Gastrocnemius medialis (tissue), 4 donors: ENCODE measurements at regions not wholly inside any gene's neighbourhood (a gene's known extent, or its start where the extent isn't known, plus 50 kb on each side); places are given as distances from the start of the nearest gene placed in this dataset.
"Not testable (repeated sequence)": the region's sequence is repeated elsewhere in the genome, so short reads cannot be mapped to it uniquely, and the experiment has no call there.

ENCODE experiments used
- ATAC-seq, 2 donors: fragments of 150-250 bp; one replicate each; pipeline ENCODE4 v1.9.1; 2016
- DNase-seq, 2 donors: peaks; one replicate each; pipeline ENCODE4 v3.0.0-alpha.2; 2019
- H3K27ac ChIP-seq, 4 donors: fragments of 200-600 bp; sonication (generic); 1 replicate in 1 of 4; 2 replicates in 3 of 4; pipeline ENCODE4 v1.5.1; 2016 to 2018; ENCODE audit warnings: mild to moderate bottlenecking in 2 of 4, moderate library complexity in 1 of 4
- H3K27me3 ChIP-seq, 3 donors: fragments of 200-600 bp; sonication (generic) in 2 of 3; 1 replicate in 1 of 3; 2 replicates in 2 of 3; pipeline versions ENCODE4 v1.5.1 to v1.6.0; 2016 to 2019; ENCODE audit warnings: mild to moderate bottlenecking in 1 of 3, moderate library complexity in 1 of 3
- H3K36me3 ChIP-seq, 2 donors: fragments of 200-600 bp; sonication (generic) in 1 of 2; one replicate each; pipeline ENCODE4 v1.5.1; 2017 to 2018
- H3K4me1 ChIP-seq, 2 donors: fragments of 200-600 bp; sonication (generic) in 1 of 2; one replicate each; pipeline ENCODE4 v1.5.1; 2016 to 2017; ENCODE audit warnings: mild to moderate bottlenecking in 2 of 2
- H3K4me3 ChIP-seq, 4 donors: fragments of 200-600 bp; sonication (generic) in 3 of 4; 1 replicate in 1 of 4; 2 replicates in 3 of 4; pipeline ENCODE4 v1.5.1; 2016 to 2019; ENCODE audit warnings: mild to moderate bottlenecking in 2 of 4
- H3K9me3 ChIP-seq, 3 donors: fragments of 200-600 bp; sonication (generic) in 2 of 3; 1 replicate in 1 of 3; 2 replicates in 2 of 3; pipeline ENCODE4 v1.5.1; 2016 to 2019
- POLR2A ChIP-seq, 2 donors: fragments of 450-650 bp; IDR thresholded peaks; one replicate each; pipeline ENCODE4 v1.6.1; 2017; ENCODE audit warnings: antibody characterized with exemption in 2 of 2, mild to moderate bottlenecking in 2 of 2, moderate library complexity in 2 of 2
- in situ Hi-C, 4 donors: fragments of 200-750 bp; cut with MboI; loops; one replicate each; pipeline versions ENCODE4 v1.15.0 to v1.8.0; 2017; ENCODE audit warnings: low sequenced_read_pairs in 4 of 4
- intact Hi-C: fragments of 100-400 bp; cut with DNase I; formaldehyde crosslinking; loops from one replicate; pipeline ENCODE4 v1.15.1; 2023; ENCODE audit warnings: low total_unique reads
- TF ChIP-seq, protein P1 (sequence below), 5 experiments: fragments of 450-650 bp in 3 of 5; fragments of 200-600 bp in 2 of 5; sonication (generic) in 2 of 5; IDR thresholded peaks in 4 of 5; conservative IDR thresholded peaks in 1 of 5; 1 replicate in 4 of 5; 2 replicates in 1 of 5; pipeline ENCODE4 v1.5.1; 2016 to 2019; ENCODE audit warnings: antibody characterized with exemption in 5 of 5, mild to moderate bottlenecking in 3 of 5, moderate library complexity in 3 of 5

DNA sequence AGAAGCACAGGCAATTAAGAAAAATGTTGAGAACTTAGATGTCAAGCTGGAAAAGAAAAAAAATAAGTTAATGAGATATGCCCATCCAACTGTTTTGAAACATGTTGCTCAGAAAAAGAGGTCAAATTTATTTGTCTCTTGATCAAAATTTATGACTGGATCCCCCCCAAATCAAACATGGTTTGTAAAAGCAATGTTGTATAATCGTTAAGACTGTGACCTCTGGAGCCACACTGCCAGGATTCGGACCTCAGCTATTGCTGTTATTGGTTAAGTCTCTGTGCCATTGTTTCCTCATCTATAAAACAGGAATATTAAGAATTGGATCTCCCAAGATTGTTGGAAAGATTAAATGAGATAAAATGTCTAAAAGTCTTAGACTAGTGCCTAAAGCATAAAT lies 51.9 kb upstream of the LRRK2 start:
- H3K4me1 ChIP-seq, result no peaks in the 10 kb centered on the region
- in situ Hi-C loops (no loop called here), intact Hi-C loops (no loop called here)
- no peaks in the 10 kb centered on the region for H3K36me3 ChIP-seq
- DNase-seq (no peak), ATAC-seq (no peak)
- H3K27me3 ChIP-seq, result no peaks in the 10 kb centered on the region
- no peaks in the 10 kb centered on the region for H3K9me3 ChIP-seq
- H3K4me3 ChIP-seq, result no peak overlapping the region
- H3K27ac ChIP-seq, result no peak overlapping the region
- no peak for TF ChIP-seq POLR2A (IDR thresholded peaks at IDR 0.05)
- TF ChIP-seq, protein P1, sequence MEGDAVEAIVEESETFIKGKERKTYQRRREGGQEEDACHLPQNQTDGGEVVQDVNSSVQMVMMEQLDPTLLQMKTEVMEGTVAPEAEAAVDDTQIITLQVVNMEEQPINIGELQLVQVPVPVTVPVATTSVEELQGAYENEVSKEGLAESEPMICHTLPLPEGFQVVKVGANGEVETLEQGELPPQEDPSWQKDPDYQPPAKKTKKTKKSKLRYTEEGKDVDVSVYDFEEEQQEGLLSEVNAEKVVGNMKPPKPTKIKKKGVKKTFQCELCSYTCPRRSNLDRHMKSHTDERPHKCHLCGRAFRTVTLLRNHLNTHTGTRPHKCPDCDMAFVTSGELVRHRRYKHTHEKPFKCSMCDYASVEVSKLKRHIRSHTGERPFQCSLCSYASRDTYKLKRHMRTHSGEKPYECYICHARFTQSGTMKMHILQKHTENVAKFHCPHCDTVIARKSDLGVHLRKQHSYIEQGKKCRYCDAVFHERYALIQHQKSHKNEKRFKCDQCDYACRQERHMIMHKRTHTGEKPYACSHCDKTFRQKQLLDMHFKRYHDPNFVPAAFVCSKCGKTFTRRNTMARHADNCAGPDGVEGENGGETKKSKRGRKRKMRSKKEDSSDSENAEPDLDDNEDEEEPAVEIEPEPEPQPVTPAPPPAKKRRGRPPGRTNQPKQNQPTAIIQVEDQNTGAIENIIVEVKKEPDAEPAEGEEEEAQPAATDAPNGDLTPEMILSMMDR (IDR thresholded peaks at IDR 0.05 in 4 of 5, conservative IDR thresholded peaks at IDR 0.05 in 1 of 5), result no peak

DNA sequence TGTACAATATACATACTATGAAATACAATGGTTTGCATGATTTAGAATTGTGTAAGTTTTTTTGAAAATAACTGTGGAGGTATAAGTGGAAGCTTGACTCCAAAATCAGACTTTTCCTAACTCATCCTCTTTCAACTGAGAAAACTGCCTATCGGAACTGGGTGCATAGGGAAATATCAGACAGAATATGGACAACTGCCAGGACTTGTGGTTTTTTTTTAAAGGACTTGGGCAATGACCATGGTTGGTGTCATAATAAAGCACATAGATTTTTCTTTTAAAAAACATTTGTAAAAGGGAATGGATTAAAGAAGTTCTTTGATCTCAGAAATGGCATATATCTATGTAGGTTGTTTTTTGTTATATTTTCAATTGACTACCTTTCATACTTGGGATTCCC lies 53.3 kb upstream of the LRRK2 start:
- no peak overlapping the region for H3K27ac ChIP-seq
- H3K9me3 ChIP-seq, result no peaks in the 10 kb centered on the region
- H3K27me3 ChIP-seq, result no peaks in the 10 kb centered on the region
- in situ Hi-C loops (no loop called here), intact Hi-C loops (no loop called here)
- DNase-seq (no peak), ATAC-seq (no peak)
- no peak overlapping the region for H3K4me3 ChIP-seq
- no peaks in the 10 kb centered on the region for H3K36me3 ChIP-seq
- H3K4me1 ChIP-seq, result no peaks in the 10 kb centered on the region
- TF ChIP-seq, protein P1 (IDR thresholded peaks at IDR 0.05 in 4 of 5, conservative IDR thresholded peaks at IDR 0.05 in 1 of 5), result no peak
- no peak for TF ChIP-seq POLR2A (IDR thresholded peaks at IDR 0.05)

DNA sequence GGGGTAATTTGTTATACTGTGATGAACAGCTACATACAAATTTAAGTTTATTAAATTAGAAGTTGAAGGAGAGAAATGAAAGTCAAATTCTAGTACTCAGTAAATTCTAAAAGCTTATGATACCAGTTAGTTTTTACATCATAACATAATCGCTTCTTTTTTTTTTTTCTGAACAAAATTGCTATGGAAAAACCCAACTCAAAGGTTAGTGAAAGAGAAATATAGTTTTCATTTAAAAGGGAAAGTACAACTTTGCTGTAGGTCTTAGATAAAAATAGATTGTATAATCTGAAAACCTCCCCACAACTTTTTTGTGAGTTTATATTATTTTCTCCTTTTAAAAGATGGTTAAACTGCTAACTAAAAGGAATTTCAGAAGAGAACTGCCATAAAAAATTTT lies 53.7 kb upstream of the LRRK2 start:
- H3K27ac ChIP-seq, result no peak overlapping the region
- DNase-seq, result no peak
- no peak for TF ChIP-seq POLR2A (IDR thresholded peaks at IDR 0.05)
- TF ChIP-seq, protein P1 (IDR thresholded peaks at IDR 0.05 in 4 of 5, conservative IDR thresholded peaks at IDR 0.05 in 1 of 5), result no peak
- no peaks in the 10 kb centered on the region for H3K27me3 ChIP-seq
- no peaks in the 10 kb centered on the region for H3K9me3 ChIP-seq
- no peaks in the 10 kb centered on the region for H3K4me1 ChIP-seq
- no peak for ATAC-seq
- intact Hi-C loops, result no loop called here
- H3K36me3 ChIP-seq, result no peaks in the 10 kb centered on the region
- H3K4me3 ChIP-seq, result no peak overlapping the region
- in situ Hi-C loops, result no loop called here

DNA sequence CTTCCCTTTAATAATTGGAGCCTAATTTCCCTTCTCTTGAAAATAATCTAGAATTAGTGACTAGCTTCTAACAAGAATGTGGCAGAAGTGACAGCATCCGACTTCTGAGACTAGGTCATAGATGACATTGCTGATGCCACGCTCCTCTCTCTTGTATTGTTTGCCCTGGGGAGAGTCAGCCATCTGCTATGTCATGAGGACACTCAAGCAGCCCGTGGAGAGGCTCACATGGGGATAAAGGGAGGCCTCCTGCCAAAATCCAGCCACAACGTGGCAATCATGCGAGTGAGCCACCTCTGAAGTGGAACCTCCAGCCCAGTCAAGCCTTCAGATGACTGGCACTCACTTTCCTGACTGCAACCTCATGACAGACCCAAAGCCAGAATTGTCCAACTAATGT lies 54.2 kb upstream of the LRRK2 start:
- Histone ChIP-seq H3K27ac (no peak overlapping the region), H3K4me3 (no peak overlapping the region), H3K9me3 (no peaks in the 10 kb centered on the region), H3K27me3 (no peaks in the 10 kb centered on the region), H3K4me1 (no peaks in the 10 kb centered on the region), H3K36me3 (no peaks in the 10 kb centered on the region)
- intact Hi-C loops, result no loop called here
- TF ChIP-seq, protein P1 (IDR thresholded peaks at IDR 0.05 in 4 of 5, conservative IDR thresholded peaks at IDR 0.05 in 1 of 5), result no peak
- no peak for TF ChIP-seq POLR2A (IDR thresholded peaks at IDR 0.05)
- DNase-seq (no peak), ATAC-seq (no peak)
- in situ Hi-C loops, result no loop called here

DNA sequence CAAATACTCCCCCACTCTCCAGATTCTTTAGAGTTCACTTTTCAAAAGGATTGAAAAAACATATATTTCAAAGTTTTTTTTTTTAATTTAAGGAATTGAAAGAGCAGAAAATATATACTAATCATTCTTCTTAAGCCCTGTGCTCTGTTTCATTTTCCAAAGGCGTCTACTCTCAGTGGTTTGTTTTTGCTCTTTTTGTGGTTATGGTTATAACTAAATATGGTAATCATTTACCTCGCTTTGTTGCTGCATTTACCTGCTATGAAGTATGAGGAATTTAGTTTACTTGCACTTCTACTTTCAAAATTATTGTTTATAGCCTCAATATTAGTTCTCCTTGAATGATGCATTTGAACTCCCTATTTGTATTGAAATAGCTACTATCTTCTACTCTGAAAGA lies 55.9 kb upstream of the LRRK2 start:
- intact Hi-C loops, result no loop called here
- H3K27me3 ChIP-seq, result no peaks in the 10 kb centered on the region
- in situ Hi-C loops, result no loop called here
- no peak for ATAC-seq
- no peaks in the 10 kb centered on the region for H3K9me3 ChIP-seq
- no peak for TF ChIP-seq POLR2A (IDR thresholded peaks at IDR 0.05)
- TF ChIP-seq, protein P1 (IDR thresholded peaks at IDR 0.05 in 4 of 5, conservative IDR thresholded peaks at IDR 0.05 in 1 of 5), result no peak
- no peaks in the 10 kb centered on the region for H3K4me1 ChIP-seq
- H3K4me3 ChIP-seq, result no peak overlapping the region
- H3K27ac ChIP-seq, result no peak overlapping the region
- DNase-seq, result no peak
- no peaks in the 10 kb centered on the region for H3K36me3 ChIP-seq

DNA sequence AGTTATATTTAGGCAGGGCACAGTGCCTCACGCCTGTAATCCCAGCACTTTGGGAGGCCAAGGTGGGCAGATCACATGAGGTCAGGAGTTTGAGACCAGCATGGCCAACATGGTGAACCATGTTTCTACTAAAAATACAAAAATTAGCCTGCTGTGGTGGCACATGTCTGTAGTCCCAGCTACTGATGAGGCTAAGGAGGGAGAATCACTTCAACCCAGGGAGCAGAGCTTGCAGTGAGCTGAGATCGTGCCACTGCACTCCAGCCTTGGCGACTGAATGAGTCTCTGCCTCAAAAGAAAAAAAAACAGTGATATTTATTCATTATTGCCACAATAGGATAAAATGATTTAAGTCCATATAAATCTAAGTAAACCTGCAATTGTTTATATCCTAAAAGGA lies 56.4 kb upstream of the LRRK2 start:
- intact Hi-C loops, ATAC-seq: not testable (repeated sequence)

More for the DNA sequence above, 56.4 kb upstream of the LRRK2 start:
- H3K4me3 ChIP-seq, DNase-seq, H3K36me3 ChIP-seq, H3K27me3 ChIP-seq, H3K9me3 ChIP-seq, H3K27ac ChIP-seq, H3K4me1 ChIP-seq, in situ Hi-C loops: not testable (repeated sequence)
